Suprapubic skin (tissue), 4 donors: ENCODE measurements at regions not wholly inside any gene's neighbourhood (a gene's known extent, or its start where the extent isn't known, plus 50 kb on each side); places are given as distances from the start of the nearest gene placed in this dataset.
"Not testable (repeated sequence)": the region's sequence is repeated elsewhere in the genome, so short reads cannot be mapped to it uniquely, and the experiment has no call there.

Experiments
- DNase-seq, 2 donors: peaks; one replicate each; pipeline ENCODE4 v3.0.0-alpha.2; 2019; ENCODE audit warnings: low spot score in 2 of 2
- H3K27ac ChIP-seq: fragments of 200-600 bp; sonication (generic); one replicate; pipeline ENCODE4 v1.5.1; 2019
- H3K27me3 ChIP-seq: fragments of 200-600 bp; sonication (generic); one replicate; pipeline ENCODE4 v1.5.1; 2019
- H3K36me3 ChIP-seq: fragments of 200-600 bp; sonication (generic); one replicate; pipeline ENCODE4 v1.5.1; 2019
- H3K4me1 ChIP-seq: fragments of 200-600 bp; sonication (generic); one replicate; pipeline ENCODE4 v1.5.1; 2019
- H3K4me3 ChIP-seq: fragments of 200-600 bp; sonication (generic); one replicate; pipeline ENCODE4 v1.5.1; 2019; ENCODE audit warnings: mild to moderate bottlenecking
- H3K9me3 ChIP-seq: fragments of 200-600 bp; sonication (generic); one replicate; pipeline ENCODE4 v1.5.1; 2019
- CTCF ChIP-seq, 2 donors: fragments of 200-600 bp in 1 of 2; fragments of 450-650 bp in 1 of 2; sonication (generic) in 1 of 2; IDR thresholded peaks; one replicate each; pipeline ENCODE4 v1.5.1; 2016 to 2019; ENCODE audit warnings: antibody characterized with exemption in 2 of 2, mild to moderate bottlenecking in 1 of 2, moderate library complexity in 1 of 2
- EP300 ChIP-seq: sonication (generic); formaldehyde crosslinking; IDR thresholded peaks from one replicate; pipeline ENCODE4 v1.6.1; 2017; ENCODE audit warnings: antibody characterized with exemption
- POLR2A ChIP-seq, 2 donors: fragments of 450-650 bp; IDR thresholded peaks; one replicate each; pipeline ENCODE4 v1.6.1; 2017; ENCODE audit warnings: antibody characterized with exemption in 2 of 2, mild to moderate bottlenecking in 2 of 2, moderate library complexity in 2 of 2
- POLR2AphosphoS5 ChIP-seq, 3 donors: sonication (generic); formaldehyde crosslinking; IDR thresholded peaks; one replicate each; pipeline ENCODE4 v1.6.1; 2017; ENCODE audit warnings: antibody characterized with exemption in 3 of 3
- WGBS: methylation state at CpG from one replicate; pipeline ENCODE4 v1.1.5; 2018; 5-methylcytosine and 5-hydroxymethylcytosine counted together

- Histone ChIP-seq H3K27ac (no peak overlapping the region), H3K9me3 (peaks cover 3% of the 10 kb centered on the region), H3K36me3 (no peaks in the 10 kb centered on the region), H3K27me3 (no peaks in the 10 kb centered on the region), H3K4me1 (no peaks in the 10 kb centered on the region), H3K4me3 (no peak overlapping the region)
- TF ChIP-seq POLR2AphosphoS5 (IDR thresholded peaks at IDR 0.05) (no peak), EP300 (no peak), CTCF (IDR thresholded peaks at IDR 0.05) (no peak), POLR2A (IDR thresholded peaks at IDR 0.05) (no peak)
- peak in 1 of 2 donors; percentile 58 for DNase-seq
- WGBS, result no CpG with 5 or more reads among the region's 25 CpGs
These were observed 646.5 kb downstream of the GABRG1 start for GRCh38 chr4:45477311-45477733.

- H3K4me1 ChIP-seq, result no peaks in the 10 kb centered on the region
- TF ChIP-seq CTCF (IDR thresholded peaks at IDR 0.05) (no peak), POLR2AphosphoS5 (IDR thresholded peaks at IDR 0.05) (no peak), EP300 (no peak), POLR2A (IDR thresholded peaks at IDR 0.05) (no peak)
- H3K27ac ChIP-seq, result no peak overlapping the region
- no peak for DNase-seq
- whole genome bisulfite sequencing, result 62% methylated on average over 2 of the region's 2 CpGs
- H3K4me3 ChIP-seq, result no peak overlapping the region
- H3K36me3 ChIP-seq, result no peaks in the 10 kb centered on the region
- no peaks in the 10 kb centered on the region for H3K27me3 ChIP-seq
- H3K9me3 ChIP-seq, result peaks cover 3% of the 10 kb centered on the region
These were observed 648.3 kb downstream of the GABRG1 start for GRCh38 chr4:45475548-45475947.

GRCh38 chr4:45472490-45472889 is 651.4 kb downstream of the GABRG1 start:
- Histone ChIP-seq H3K4me3 (no peak overlapping the region), H3K27me3 (no peaks in the 10 kb centered on the region), H3K9me3 (peaks cover 3% of the 10 kb centered on the region), H3K27ac (no peak overlapping the region), H3K36me3 (no peaks in the 10 kb centered on the region), H3K4me1 (no peaks in the 10 kb centered on the region)
- DNase-seq, result no peak
- TF ChIP-seq POLR2A (IDR thresholded peaks at IDR 0.05), result no peak
- no peak for TF ChIP-seq EP300
- TF ChIP-seq CTCF (IDR thresholded peaks at IDR 0.05), result no peak
- no peak for TF ChIP-seq POLR2AphosphoS5 (IDR thresholded peaks at IDR 0.05)
- 77% methylated on average over 3 of the region's 3 CpGs for WGBS

- H3K9me3 ChIP-seq, result no peaks in the 10 kb centered on the region
- H3K27me3 ChIP-seq, result no peaks in the 10 kb centered on the region
- H3K4me1 ChIP-seq, result no peaks in the 10 kb centered on the region
- no peaks in the 10 kb centered on the region for H3K36me3 ChIP-seq
- 96% methylated on average over 3 of the region's 4 CpGs for WGBS
- no peak for DNase-seq
- no peak overlapping the region for H3K27ac ChIP-seq
- no peak overlapping the region for H3K4me3 ChIP-seq
- TF ChIP-seq POLR2A (IDR thresholded peaks at IDR 0.05), result no peak
- TF ChIP-seq CTCF (IDR thresholded peaks at IDR 0.05), result no peak
- TF ChIP-seq EP300, result no peak
- TF ChIP-seq POLR2AphosphoS5 (IDR thresholded peaks at IDR 0.05), result no peak
These were observed 652.5 kb downstream of the GABRG1 start for GRCh38 chr4:45471335-45471734.

GRCh38 chr4:45467157-45467556 is 656.7 kb downstream of the GABRG1 start:
- no peaks in the 10 kb centered on the region for H3K4me1 ChIP-seq
- DNase-seq, result no peak
- no peaks in the 10 kb centered on the region for H3K27me3 ChIP-seq
- no peaks in the 10 kb centered on the region for H3K36me3 ChIP-seq
- WGBS, result 89% methylated on average over 4 of the region's 4 CpGs
- TF ChIP-seq CTCF (IDR thresholded peaks at IDR 0.05) (no peak), POLR2A (IDR thresholded peaks at IDR 0.05) (no peak), POLR2AphosphoS5 (IDR thresholded peaks at IDR 0.05) (no peak), EP300 (no peak)
- no peak overlapping the region for H3K27ac ChIP-seq
- no peaks in the 10 kb centered on the region for H3K9me3 ChIP-seq
- H3K4me3 ChIP-seq, result no peak overlapping the region

- DNase-seq, H3K27me3 ChIP-seq, H3K36me3 ChIP-seq, H3K4me1 ChIP-seq, H3K27ac ChIP-seq, H3K4me3 ChIP-seq: not testable (repeated sequence)
- H3K9me3 ChIP-seq, result peaks cover 10% of the 10 kb centered on the region
- 63% methylated on average over 4 of the region's 4 CpGs for WGBS
These were observed 663.7 kb downstream of the GABRG1 start for GRCh38 chr4:45460157-45460556.
